Glomerular visceral epithelial cell (primary cell): ENCODE measurements at regions not wholly inside any gene's neighbourhood (a gene's known extent, or its start where the extent isn't known, plus 50 kb on each side); places are given as distances from the start of the nearest gene placed in this dataset.

Experiments
- DNase-seq: peaks from one replicate; pipeline ENCODE4 v3.0.0-alpha.2; 2016; ENCODE audit errors: extremely low spot score

DNA sequence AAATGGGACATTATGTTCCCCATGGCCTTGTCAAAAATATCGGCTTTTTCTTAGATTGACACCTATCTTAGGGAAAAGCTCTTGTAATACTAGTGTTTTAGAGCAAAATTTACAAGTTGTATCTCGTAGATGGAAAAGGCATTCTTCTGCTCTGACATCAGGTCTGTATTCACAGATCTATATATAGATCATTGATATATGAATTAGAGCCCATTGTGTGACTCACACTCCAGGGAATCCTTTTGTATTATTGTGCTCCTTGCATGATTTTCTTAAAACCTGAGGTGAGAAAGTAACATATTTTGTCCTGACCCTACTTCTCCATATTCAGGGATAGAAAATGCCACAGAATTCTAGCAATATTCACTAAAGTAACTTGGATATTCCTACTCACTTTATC is 1160.8 kb upstream of the B3GALT2 start:
- no peak for DNase-seq

DNA sequence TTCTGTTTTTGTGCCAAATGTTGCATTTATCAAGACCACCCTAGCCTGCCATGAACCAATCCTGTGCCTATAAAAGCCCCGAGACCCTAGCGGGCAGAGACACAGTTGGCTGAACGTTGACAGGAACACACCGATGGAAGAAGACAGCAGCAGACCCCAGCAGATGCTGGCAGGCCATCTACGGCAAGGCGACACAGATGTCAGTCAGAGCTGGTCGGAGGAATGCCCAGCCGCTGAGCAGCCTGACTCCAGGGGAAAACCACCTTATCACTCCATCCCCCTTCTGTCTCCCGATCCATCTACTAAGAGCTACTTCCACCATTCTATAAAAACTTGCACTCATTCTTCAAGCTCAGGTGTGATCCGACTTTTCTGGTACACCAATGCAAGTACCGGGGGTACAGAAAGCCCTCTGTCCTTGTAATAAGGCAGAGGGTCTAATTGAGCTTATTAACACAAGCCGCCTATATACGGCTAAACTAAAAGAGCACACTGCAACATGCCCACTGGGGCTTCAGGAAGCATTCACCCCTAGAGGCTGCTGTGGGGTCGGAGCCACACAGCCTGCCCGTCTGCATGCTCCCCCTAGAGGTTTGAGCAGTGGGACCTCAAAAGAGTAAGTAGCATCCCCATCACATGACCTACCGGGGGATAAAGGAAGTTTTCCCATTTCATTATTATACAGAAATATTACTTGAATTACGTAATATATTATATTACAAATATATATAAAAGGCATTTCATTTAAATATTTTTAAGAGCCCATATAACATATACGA is 1156.3 kb upstream of the B3GALT2 start:
- no peak for DNase-seq

DNA sequence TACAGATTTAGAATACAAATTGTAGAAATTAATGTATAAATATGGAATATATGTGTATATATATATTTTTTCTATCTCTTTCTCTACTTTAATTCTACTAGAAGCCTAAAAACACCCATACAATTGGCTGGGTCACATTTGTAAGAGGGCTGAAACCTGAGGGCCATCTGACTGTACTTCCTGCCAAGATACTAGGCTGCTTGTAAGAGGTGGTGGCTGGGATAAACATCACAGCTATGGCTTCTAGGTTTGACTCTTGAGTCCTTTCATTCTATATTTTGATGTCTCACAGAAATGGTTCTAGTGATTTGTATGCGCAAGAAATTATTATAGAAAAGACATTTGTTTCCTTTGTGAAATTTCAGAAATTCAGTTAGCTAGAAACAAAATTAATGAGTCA is 1155.2 kb upstream of the B3GALT2 start:
- DNase-seq = no peak

DNA sequence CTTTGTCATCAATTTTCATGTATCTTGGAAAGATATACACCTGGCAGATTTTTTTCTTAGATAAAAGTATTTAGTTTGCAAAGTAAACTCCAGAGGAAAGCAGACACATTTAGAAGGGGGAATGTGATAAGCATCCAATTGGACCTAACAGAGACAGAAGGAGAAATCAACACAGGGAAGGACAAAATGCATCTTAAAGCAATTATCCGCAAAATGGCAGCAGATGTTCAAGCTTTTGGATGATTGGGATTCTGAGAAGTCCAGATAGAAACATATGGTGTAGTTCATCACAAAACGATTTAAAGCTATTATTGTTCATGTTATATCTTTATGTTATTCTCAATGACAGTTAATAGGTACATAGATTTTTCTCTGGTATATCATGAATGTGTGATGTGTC is 1153.1 kb upstream of the B3GALT2 start:
- no peak for DNase-seq

DNA sequence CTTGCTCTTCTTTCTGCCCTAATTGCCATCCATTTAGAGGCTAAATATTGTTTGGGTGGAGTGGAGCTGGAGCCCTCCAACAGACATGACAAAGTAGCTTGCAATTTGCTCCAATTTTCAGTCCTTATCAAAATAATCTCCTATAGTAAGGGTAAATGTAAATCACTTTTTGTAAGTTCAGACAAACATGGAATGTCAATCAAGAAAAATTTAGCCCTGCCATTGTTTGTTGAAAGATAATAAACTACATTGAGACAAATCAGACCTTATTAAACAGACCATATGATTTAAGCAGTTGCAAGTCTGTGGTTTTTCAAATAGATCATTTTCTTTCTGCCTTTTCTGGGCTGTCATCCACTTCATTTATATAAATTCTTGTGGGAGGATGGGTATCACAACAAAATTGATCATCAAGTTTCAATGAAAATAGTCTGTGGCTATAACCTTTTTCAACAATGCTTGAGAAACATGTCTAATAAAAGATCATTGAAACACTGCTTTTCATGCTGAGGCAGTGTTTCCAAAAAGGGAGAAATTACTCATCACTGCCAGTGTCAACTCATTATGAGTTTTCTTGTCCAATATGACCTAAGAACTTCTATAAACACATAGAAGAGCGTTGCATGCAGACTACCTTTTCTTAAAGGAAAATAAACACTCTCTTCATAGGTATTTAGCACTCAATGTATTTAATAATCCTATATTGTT is 1152.0 kb upstream of the B3GALT2 start:
- DNase-seq = no peak

DNA sequence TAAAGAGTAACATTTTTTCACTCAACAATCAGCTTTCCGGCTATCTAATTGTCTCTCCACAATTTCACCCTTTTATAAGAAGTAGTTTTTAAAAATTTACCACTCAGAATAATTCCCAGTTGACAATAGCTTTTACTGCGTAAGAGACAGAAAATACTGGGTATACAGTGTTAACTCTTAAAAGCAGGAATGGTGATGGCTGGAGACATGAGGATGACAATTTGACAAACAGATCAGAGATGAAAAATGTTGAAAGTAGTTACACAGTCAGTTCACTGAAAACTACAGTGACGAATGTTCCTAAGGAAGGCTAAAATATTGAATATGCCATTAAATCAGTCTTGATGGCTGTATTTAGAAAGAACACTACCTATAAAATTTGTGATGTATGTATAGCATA is 1146.8 kb upstream of the B3GALT2 start:
- no peak for DNase-seq

DNA sequence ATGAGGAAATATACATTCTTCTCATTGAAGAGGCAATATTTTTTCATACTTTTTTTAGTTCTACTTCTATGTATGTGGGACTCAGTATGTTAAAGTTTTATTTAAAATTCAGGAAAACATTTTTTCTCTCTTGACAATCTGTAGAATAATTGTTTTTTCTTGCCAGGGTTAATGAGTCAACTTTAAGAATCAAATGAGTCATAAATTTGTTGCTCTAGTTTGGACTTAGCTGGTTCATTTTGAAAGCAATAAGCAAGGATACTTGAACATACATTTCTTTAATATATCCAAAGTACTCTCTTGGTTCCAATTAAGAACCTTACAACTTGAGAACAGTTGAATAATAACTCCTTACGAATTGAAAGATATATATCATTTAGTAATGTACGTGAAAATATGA is 1145.3 kb upstream of the B3GALT2 start:
- DNase-seq = no peak

DNA sequence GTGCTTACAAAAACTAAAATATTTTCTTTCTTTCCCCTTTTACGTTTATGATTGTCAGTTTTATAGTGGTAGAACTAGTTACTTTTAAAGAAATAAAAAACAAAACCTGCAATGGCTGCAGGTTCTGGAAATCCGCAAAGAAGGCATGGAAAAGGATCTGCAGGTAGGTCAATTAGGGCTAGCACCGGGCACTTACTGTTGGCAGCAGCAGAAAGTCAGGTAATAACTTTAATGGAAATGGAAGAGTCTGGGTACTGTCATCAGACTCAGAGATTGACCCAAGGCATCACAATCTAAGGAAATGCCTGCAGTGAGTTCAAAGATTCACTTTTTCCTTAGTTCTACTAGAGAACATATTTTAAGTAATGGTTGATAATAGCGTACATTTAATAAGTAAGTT is 1136.3 kb upstream of the B3GALT2 start:
- no peak for DNase-seq

DNA sequence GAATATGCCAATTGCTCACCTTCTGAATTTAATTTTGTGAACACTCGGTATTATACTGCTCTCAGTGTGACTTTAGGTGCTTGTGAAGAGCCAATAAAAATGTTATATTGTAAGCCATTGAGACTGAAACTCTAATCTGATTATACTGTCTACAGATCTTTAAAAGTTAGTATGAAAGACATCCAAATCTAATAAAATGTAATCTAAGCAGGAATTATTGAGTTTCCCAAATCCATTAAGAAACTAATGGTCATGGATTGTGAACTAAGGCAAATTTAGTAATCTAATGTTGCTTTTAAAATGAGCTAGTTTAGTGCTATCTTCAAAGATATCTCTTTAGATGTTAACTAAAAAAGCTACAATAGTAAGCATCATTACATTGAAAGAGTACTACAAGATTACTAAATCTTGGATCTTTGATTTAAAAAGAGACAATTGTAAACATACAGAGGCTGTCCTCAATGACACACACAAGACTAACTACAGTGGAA is 1132.4 kb upstream of the B3GALT2 start:
- no peak for DNase-seq

DNA sequence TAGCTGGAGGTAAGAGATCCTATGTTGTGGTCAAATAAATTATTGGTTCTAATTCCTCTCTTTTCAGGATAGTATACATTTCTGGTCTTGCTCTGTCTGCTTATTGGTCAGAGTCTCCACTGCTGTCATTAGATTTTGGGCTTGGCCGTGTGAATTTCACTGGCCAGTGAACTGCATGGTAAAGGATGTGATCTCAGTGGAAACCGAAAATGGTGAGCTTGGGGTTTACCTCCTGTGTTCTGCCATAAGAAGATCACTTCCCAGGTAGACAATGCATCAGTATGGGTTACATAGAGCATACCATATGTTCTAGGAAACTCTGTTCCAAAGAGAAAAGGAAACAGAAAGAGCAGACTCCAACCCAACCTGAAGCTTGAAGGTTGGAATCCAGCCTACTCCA is 1123.3 kb upstream of the B3GALT2 start:
- DNase-seq = no peak

DNA sequence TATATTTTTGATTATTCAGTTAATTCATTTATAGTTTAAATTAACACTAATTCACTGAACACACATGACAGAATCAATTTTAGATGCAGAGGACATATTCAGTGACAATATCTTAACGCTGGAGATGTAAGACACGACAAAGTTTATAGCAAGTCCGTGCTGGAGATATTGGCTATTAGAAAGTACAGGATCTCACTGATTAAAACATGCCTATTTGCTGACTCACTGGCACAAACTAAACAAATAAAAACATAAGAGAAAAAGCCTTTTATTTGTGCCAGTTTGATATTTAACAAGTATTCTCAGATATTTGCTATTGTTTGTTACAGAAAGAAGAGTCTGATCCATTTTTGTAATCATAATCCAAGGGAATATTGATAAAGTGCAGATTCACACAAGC is 1122.9 kb upstream of the B3GALT2 start:
- no peak for DNase-seq

DNA sequence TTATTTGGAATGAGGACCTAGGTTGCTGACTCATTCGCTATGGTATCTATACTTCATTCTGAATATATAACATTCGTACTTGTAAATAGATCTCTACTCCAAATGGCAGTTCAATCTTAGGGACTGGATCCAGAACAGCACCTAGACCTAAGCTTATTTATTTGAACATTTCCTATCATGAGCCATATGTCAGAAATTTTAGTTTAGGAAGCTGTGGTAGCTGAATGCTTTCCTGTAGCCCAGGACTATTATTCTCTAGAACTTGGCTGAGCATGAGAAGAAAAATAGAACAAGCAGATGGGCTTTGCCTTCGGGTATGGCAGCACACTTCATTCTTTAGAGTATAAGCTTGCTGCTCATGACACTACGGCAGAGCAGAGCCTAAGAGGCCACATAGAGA is 1114.4 kb upstream of the B3GALT2 start:
- no peak for DNase-seq

DNA sequence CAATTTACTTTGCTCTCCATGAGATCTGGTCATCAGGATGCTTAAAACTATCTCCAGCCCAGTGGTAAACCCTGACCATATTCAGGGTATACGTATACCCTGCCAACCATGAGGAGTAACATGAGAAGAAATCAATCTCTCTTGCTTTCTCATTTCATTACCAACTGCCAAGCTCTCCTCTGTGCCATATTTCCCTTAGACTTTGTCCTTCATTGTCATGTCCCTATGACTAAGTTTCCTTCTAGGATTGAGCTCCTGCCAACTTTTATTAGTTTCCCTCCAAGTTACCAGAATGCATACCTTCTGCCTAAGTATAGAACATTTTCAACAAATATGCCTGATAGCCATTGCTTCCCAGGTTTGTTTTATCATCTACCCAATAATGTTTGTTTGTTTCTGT is 1113.9 kb upstream of the B3GALT2 start:
- DNase-seq = no peak

DNA sequence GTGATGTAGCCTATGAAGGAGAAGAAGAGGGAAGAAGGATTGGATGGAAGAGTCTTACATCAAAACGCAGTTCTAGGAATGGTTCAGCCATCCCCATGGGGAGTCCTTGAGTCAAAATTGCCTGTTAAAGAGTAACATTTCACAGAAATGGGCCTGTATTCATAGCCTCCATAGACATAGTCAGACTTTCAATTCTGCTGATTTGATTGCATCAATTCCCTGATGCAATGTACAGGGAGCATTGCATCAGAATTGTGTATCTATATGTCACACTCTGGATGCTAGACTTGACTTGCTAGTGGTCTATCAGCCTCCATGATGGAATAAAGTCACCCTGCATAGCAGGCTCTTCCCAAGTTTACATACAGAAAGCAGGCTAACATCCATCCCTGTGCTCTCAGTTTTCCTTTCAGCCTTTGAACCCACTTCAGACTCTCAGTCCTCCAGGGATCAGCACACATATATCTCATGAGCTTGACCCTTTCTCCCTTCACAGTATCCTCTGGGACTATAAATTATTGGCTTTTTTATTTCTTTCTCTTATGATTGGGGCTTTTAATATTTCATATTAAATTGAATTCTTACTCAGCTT is 1111.7 kb upstream of the B3GALT2 start:
- no peak for DNase-seq

DNA sequence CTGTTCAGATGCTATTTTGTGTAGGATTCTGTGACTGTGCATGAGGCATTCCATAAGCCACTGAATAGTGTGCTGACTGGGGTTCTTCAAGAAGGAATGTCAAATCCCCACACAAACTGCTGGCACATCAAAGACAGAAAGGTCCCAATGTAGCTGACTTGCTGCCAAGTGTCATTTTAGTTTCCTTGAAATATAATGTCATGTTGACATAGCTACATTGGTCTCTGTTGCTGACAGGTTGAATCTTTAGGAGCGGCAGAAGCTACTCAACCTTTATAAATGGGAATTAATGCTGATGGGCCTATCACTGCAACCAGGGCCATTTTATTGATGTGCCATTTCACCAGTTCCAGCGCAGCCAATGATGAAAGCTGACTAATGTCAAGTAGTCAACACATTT is 1110.7 kb upstream of the B3GALT2 start:
- DNase-seq = no peak

DNA sequence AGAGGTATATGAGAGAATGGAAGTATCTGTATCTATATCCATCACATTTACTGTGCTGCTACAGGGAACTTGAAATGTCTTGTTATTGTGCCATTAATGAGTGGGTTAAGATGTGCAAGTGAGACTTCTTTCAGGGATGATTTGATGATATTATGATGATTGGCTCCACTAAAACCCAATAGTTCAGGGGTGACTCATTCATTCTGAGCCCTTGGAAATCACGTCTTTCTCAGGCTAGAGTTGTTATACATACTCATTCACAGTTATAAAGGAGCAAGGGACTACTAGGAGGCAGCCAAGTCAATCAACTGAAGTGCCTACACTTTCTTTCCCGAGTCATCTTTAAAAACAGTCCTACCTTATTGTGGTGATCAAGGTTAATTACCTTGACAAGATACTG is 1109.8 kb upstream of the B3GALT2 start:
- no peak for DNase-seq

DNA sequence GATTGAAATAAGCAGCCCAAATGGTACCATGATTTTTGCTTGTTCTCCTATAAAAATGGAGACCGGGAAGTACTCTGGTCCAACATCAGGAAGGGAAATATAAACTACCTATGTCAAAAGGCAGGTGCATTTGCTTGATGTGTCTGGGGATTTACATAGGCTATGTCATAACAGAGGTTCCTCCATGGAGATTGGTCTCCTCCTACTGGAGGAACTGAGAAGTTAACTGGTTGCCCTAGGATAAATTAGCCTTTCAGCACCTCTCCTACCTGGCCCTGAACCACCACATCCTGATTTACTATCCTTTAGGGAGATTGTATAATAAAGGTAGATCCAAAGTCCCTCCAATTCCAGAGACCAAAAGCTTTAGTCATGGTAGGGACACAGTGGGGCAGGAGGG is 1109.3 kb upstream of the B3GALT2 start:
- peak; percentile 43 for DNase-seq

DNA sequence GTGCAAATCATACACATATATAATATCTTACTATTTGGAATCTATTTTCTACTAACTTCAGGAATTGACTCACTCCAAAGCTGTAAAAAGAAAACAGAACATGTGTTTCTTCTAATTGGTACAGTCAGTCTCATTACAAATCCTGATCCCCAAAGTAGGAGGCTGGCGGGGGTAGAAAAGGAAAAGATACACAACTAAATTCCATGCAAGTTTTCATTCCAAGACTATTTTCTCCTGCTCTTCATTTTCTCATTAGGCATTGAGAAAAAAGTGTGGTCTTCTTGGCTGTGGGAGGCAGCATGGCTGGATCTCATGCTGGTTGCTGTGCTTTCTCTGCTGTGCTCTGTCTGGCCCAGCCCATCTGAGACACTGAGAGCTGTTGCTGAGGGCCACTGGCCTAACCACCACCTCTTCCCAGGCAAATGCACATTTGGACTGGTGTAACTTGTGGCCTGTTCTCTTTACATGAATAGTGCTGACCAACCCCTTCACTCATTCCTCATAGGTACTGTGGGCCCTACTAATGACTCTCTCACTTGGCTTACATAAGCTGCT is 1107.5 kb upstream of the B3GALT2 start:
- no peak for DNase-seq

DNA sequence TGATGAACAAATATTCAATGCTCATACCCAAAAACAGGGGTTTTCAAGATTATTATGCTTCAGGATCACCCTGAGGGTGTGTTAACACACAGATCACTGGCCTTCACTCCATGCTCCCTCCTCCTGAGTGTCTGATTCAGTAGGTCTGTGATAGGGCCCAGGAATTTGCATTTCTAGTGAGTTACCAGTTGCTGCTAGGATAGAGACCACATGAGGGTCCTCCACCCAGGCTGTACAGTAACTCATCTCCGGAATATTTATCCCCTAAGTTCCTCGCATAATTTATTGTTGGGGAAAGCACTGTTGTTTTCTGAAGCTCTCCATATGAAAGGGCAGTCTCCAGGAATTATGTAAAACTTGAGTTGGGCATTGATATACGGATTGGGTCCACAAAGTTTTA is 1106.6 kb upstream of the B3GALT2 start:
- no peak for DNase-seq

DNA sequence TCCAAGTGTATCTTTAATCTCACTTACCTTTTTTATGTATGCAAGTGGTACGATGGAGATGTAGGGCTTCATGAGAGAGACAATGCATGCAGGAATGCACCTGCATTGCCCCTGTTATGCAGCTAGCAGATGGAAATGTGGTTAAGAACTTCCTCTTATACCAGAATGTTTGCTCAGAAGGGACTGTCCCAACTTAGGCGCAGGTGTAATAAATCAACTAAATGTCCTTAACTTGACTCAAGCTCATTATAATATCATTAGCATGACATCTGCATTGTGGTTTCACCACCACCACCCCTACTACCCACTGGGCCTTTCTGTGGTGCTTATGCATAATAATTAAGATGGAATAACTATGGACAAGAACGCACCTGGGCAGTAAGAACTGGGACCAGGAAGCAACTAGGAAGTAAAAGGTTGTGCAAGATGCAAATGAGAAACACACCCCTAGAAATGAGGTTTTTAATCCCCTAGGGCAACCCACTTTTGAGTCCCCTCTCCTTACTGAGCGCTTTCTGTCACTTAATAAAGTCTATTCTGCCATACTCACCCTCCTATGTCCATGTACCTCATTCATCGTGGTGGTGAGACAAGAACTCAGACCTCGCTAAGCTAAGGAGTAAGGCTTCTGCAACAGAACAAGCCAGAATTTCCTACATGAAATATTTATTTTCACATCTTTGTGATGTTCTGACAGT is 1103.3 kb upstream of the B3GALT2 start:
- no peak for DNase-seq

DNA sequence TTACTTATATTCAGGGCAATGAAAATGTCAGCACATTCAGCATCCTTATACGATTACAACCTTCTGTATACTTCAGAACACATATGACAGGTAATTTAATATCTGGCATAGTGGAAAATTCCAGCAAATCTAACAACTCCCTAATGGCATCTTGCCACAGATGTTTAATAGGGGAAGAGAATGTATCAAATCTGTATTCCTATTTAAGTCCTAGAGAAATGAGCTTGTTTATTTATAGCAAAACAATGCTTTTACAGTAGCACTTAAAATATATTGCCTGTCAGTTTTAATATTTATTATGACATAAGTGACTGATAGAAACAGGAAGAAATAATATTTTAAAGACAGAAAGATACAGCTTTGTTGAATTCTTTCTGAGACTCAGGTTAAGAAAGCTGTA is 1101.8 kb upstream of the B3GALT2 start:
- DNase-seq = no peak

DNA sequence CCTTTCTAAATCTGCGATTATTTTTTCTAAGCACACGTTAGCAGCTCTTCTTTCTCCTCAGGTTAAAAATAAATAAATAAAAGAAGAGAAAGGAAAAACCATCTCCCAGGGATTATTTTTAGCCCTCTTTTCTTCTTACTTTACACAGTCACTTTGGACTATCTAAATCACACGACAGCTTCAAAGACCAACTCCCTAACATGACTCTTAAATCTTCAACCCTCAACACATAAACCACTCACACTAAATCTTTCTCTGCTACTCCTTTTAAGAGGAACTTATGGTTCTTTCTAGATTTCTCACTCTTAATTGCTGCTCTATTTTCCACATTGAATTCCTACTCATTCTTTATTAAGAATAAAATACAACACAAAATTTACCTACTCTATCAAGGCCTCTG is 1095.0 kb upstream of the B3GALT2 start:
- no peak for DNase-seq
